Smooth muscle cell (in vitro differentiated cells): ENCODE measurements at regions not wholly inside any gene's neighbourhood (a gene's known extent, or its start where the extent isn't known, plus 50 kb on each side); places are given as distances from the start of the nearest gene placed in this dataset.

ENCODE experiments used
- DNase-seq: peaks from one replicate; lab custom pipeline; 2025; ENCODE audit not compliant: unreplicated experiment; lab: John Stamatoyannopoulos, UW
- H2AFZ ChIP-seq: fragments of 200-600 bp; sonication (generic); 2 replicates; pipeline ENCODE4 v1.6.0; 2016; ENCODE audit warnings: antibody characterized with exemption, low read depth, mild to moderate bottlenecking
- H3F3A ChIP-seq: fragments of 200-600 bp; sonication (generic); 2 replicates; pipeline ENCODE4 v1.6.0; 2017; ENCODE audit warnings: antibody characterized with exemption, low read depth
- H3K27ac ChIP-seq: fragments of 200-600 bp; sonication (generic); 2 replicates; pipeline ENCODE4 v1.5.1; 2016; ENCODE audit warnings: low read depth, mild to moderate bottlenecking
- H3K27me3 ChIP-seq: fragments of 200-600 bp; sonication (generic); 2 replicates; pipeline ENCODE4 v1.6.1; 2016; ENCODE audit warnings: low read depth, mild to moderate bottlenecking
- H3K36me3 ChIP-seq: fragments of 200-600 bp; sonication (generic); 2 replicates; pipeline ENCODE4 v1.5.1; 2016; ENCODE audit warnings: low read depth
- H3K4me1 ChIP-seq: fragments of 200-600 bp; sonication (generic); 2 replicates; pipeline ENCODE4 v1.5.1; 2016; ENCODE audit warnings: low read depth
- H3K4me2 ChIP-seq: fragments of 200-600 bp; sonication (generic); 2 replicates; pipeline ENCODE4 v1.6.0; 2016; ENCODE audit warnings: mild to moderate bottlenecking
- H3K4me3 ChIP-seq: fragments of 200-600 bp; sonication (generic); 2 replicates; pipeline ENCODE4 v1.5.1; 2016; ENCODE audit warnings: mild to moderate bottlenecking
- H3K79me2 ChIP-seq: fragments of 200-600 bp; sonication (generic); 2 replicates; pipeline ENCODE4 v1.6.0; 2016; ENCODE audit warnings: low read depth, mild to moderate bottlenecking
- H3K9ac ChIP-seq: fragments of 200-600 bp; sonication (generic); 2 replicates; pipeline ENCODE4 v1.6.0; 2016; ENCODE audit warnings: low read depth
- H3K9me3 ChIP-seq: fragments of 200-600 bp; sonication (generic); replicated peaks from 2 replicates; pipeline ENCODE4 v1.5.1; 2016; ENCODE audit warnings: low read depth
- H4K20me1 ChIP-seq: fragments of 200-600 bp; sonication (generic); 2 replicates; pipeline ENCODE4 v1.6.0; 2016; ENCODE audit warnings: low read depth
- WGBS: methylation state at CpG from one replicate; pipeline ENCODE4 v1.1.7; 2016; ENCODE audit warnings: low lambda C conversion rate; 5-methylcytosine and 5-hydroxymethylcytosine counted together
- TF ChIP-seq, protein P1 (sequence below): fragments of 200-600 bp; sonication (generic); IDR thresholded peaks from 2 replicates; pipeline ENCODE4 v1.5.1; 2017; ENCODE audit warnings: borderline replicate concordance, mild to moderate bottlenecking, antibody characterized with exemption; ENCODE audit not compliant: insufficient read depth, poor library complexity, severe bottlenecking

- H3K79me2 ChIP-seq, result no peaks in the 10 kb centered on the region
- TF ChIP-seq, protein P1, sequence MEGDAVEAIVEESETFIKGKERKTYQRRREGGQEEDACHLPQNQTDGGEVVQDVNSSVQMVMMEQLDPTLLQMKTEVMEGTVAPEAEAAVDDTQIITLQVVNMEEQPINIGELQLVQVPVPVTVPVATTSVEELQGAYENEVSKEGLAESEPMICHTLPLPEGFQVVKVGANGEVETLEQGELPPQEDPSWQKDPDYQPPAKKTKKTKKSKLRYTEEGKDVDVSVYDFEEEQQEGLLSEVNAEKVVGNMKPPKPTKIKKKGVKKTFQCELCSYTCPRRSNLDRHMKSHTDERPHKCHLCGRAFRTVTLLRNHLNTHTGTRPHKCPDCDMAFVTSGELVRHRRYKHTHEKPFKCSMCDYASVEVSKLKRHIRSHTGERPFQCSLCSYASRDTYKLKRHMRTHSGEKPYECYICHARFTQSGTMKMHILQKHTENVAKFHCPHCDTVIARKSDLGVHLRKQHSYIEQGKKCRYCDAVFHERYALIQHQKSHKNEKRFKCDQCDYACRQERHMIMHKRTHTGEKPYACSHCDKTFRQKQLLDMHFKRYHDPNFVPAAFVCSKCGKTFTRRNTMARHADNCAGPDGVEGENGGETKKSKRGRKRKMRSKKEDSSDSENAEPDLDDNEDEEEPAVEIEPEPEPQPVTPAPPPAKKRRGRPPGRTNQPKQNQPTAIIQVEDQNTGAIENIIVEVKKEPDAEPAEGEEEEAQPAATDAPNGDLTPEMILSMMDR, result no peak
- H3K36me3 ChIP-seq, result no peaks in the 10 kb centered on the region
- no peaks in the 10 kb centered on the region for H3F3A ChIP-seq
- no peak overlapping the region for H3K4me2 ChIP-seq
- peak overlapping the region; percentile 69 for H2AFZ ChIP-seq
- H3K27ac ChIP-seq, result no peak overlapping the region
- no peak overlapping the region for H3K9ac ChIP-seq
- no peak for DNase-seq
- WGBS, result 31% methylated on average over 2 of the region's 2 CpGs
- no peak overlapping the region for H3K4me3 ChIP-seq
- H4K20me1 ChIP-seq, result no peaks in the 10 kb centered on the region
- no peaks in the 10 kb centered on the region for H3K27me3 ChIP-seq
- no peaks in the 10 kb centered on the region for H3K4me1 ChIP-seq
- no peaks in the 10 kb centered on the region for H3K9me3 ChIP-seq
These were observed 719.8 kb downstream of the SLITRK1 start for GRCh38 chr13:83162493-83162892.

DNA sequence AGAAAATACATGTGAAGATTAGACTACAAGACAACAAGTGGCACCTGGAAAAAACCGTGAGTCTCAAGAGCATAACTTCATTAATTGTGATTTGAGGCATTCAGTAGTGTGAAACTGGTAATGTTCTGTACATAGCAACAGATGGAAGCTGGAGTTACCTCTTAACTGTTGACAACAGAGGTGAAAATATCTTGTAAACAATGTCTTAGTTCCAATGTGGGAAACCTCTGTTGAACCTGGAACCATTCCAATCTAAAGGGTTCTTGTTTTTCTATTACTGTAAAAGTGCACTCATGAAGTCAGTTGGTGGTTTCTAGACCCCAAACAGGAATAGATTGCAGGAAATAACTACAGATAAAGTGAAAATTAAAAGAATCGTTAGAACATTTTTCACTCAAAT is 728.4 kb downstream of the SLITRK1 start:
- no peak overlapping the region for H3K9ac ChIP-seq
- no peaks in the 10 kb centered on the region for H3K79me2 ChIP-seq
- no peaks in the 10 kb centered on the region for H3K36me3 ChIP-seq
- no peak overlapping the region for H2AFZ ChIP-seq
- TF ChIP-seq, protein P1, result no peak
- no peak overlapping the region for H3K4me3 ChIP-seq
- H4K20me1 ChIP-seq, result no peaks in the 10 kb centered on the region
- no peak for DNase-seq
- H3K27me3 ChIP-seq, result no peaks in the 10 kb centered on the region
- no peak overlapping the region for H3K27ac ChIP-seq
- no peaks in the 10 kb centered on the region for H3K9me3 ChIP-seq
- H3K4me2 ChIP-seq, result no peak overlapping the region
- no peaks in the 10 kb centered on the region for H3F3A ChIP-seq
- H3K4me1 ChIP-seq, result no peaks in the 10 kb centered on the region
- 90% methylated on average over 2 of the region's 2 CpGs for WGBS

DNA sequence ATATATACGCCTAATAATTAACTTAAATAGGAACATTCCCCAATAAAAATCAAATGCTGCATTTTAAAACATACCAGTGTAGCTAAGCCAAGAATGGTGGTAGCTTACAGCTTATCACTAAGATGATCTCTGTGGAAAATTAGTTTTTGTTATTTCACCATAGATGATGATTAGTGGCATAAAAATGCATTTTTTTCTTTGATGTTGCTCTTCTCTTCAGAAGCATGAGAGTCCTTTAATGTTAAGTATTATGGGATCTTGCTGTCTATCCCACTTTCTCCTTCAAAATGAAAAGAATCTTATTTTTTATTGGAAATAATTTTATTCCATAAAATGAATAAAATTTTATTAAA is 731.0 kb downstream of the SLITRK1 start:
- Histone ChIP-seq H3K9me3 (no peaks in the 10 kb centered on the region), H4K20me1 (no peaks in the 10 kb centered on the region), H3K4me2 (no peak overlapping the region), H3K9ac (no peak overlapping the region), H3F3A (no peaks in the 10 kb centered on the region), H3K27ac (no peak overlapping the region), H3K4me1 (no peaks in the 10 kb centered on the region), H3K79me2 (no peaks in the 10 kb centered on the region), H3K4me3 (no peak overlapping the region), H3K36me3 (no peaks in the 10 kb centered on the region), H3K27me3 (no peaks in the 10 kb centered on the region), H2AFZ (no peak overlapping the region)
- DNase-seq, result no peak
- 97% methylated on average over 1 of the region's 1 CpG for WGBS
- TF ChIP-seq, protein P1, result no peak

DNA sequence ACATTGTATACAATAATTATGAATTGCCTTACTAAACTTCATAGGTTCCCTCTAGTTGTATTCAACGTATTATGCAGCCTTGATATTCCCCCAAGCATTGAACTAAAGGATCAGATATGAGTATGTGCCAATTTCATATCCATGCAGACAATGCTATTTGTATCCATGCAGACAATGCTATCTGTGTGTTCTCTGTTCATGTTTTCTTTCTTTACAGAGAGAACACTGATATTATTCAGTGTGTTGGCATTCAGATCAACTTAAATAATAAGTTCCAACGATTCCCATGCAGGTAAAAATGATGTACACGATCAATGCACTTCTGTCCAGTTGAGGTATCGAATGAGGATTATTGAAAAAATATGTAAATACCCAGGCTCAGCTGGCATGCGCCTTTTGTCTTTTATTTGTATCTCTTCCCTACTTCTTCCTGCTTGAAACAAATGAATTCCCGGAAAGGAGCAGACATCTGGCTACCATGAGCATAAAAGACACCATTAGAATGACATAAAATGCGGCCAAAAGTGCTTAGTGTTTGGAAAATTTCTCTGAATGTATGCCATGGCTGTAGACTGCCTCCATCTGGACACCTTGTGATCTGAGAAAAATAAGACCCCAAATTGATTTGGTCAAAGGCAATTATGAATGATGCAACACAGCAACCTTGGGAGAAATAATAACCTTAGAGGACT is 731.5 kb downstream of the SLITRK1 start:
- no peaks in the 10 kb centered on the region for H3K9me3 ChIP-seq
- H3K4me1 ChIP-seq, result no peaks in the 10 kb centered on the region
- no peak overlapping the region for H3K4me3 ChIP-seq
- H3F3A ChIP-seq, result no peaks in the 10 kb centered on the region
- H2AFZ ChIP-seq, result no peak overlapping the region
- no peaks in the 10 kb centered on the region for H4K20me1 ChIP-seq
- no peak overlapping the region for H3K4me2 ChIP-seq
- no peaks in the 10 kb centered on the region for H3K27me3 ChIP-seq
- H3K36me3 ChIP-seq, result no peaks in the 10 kb centered on the region
- H3K79me2 ChIP-seq, result no peaks in the 10 kb centered on the region
- 90% methylated on average over 7 of the region's 7 CpGs for WGBS
- H3K27ac ChIP-seq, result no peak overlapping the region
- no peak for DNase-seq
- TF ChIP-seq, protein P1, result no peak
- H3K9ac ChIP-seq, result no peak overlapping the region
